ENCODE measurements at regions not wholly inside any gene's neighbourhood (a gene's known extent, or its start where the extent isn't known, plus 50 kb on each side); places are given as distances from the start of the nearest gene placed in this dataset.
"Not testable (repeated sequence)": the region's sequence is repeated elsewhere in the genome, so short reads cannot be mapped to it uniquely, and the experiment has no call there.

DNA sequence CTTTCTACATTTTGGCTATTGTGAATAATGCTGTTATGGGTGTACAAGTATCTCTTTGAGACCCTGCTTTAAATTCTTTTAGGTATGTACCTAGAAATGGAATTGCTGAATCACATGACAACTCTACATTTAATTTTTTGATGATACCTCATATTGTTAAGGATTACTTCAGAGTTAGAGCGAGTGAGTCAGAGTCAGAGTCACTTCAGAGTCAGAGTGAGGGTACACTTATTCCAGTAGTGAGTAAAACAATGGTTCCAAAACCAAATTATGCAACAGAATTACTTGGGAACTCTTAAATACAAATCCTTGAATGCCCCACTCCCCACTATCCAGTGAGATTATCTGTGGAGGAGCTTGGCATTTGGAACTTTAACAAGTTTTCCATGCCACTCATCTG, 50.3 kb upstream of the SNRK start:
- no peak for DNase-seq (ENCODE audit: low read depth)

DNA sequence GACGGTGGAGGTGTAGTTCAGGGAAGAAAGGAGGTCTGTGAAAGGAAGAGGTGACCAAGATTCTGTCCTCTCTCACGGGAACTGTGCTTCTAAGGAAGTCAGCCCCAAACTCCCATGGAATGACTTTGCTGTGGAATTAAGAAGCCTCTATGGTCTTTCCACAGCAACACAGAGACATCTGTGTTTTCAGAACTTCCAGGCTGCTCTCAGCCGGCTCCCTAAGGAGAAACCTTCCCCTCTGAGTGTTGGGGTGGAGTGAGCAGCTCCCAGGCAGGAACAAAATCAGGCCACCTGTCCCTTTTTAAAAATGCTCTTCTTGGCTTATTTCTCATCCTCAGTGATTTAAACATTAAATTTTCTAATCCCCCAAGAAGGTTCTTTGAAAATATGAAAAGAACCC, 53.3 kb upstream of the SNRK start:
- no peak for DNase-seq (ENCODE audit: low read depth)

DNA sequence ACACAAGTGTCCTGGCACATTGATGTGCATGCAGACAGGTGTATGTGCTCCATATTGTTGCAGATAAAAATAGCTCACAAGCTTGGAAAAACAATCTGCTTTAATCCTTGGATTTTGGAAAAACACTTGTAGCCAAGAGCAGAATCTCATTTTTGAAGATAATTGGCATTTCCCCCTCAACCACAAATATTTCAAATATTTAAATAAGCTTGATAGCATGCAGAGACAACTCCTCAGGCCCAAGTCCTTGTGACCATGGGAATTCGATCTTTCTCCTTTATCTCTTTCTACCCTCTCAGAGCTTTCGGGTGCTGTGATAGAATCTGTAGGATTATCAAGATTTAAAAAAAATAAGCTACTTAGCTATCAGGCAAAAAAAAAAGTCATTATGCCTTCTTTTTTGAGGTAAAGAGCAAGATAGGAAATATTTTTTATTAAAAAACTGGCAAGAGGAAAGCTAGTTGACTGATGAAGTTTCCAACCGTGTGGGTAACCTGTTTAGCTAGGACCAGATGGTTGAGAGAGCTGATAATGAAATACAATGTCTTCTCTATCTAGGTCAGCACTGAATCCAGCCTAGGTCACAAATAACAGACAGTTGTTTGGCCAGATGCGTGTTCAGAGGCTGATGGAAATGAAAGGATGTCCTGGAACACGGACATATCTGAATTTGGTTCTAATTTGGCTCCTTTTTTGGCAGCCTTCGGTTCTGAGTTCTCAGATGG, 54.9 kb upstream of the SNRK start:
- no peak for DNase-seq (ENCODE audit: low read depth)

DNA sequence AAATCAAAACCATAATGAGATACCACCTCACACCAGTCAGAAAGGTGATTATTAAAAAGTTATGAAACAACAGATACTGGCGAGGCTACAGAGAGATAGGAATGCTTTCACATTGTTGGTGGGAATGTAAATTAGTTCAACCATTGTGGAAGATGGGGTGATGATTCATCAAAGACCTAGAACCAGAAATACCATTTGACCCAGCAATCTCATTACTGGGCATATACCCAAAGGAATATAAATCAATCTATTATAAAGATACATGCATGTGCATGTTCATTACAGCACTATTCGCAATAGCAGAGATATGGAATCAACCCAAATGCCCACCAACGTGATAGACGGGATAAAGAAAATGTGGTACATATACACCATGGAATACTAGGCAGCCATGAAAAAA, 56.5 kb upstream of the SNRK start:
- not testable (repeated sequence) for DNase-seq (ENCODE audit: low read depth)

GRCh38 chr3:43227685-43228084, 58.7 kb upstream of the SNRK start:
- not testable (repeated sequence) for DNase-seq (ENCODE audit: low read depth)

DNA sequence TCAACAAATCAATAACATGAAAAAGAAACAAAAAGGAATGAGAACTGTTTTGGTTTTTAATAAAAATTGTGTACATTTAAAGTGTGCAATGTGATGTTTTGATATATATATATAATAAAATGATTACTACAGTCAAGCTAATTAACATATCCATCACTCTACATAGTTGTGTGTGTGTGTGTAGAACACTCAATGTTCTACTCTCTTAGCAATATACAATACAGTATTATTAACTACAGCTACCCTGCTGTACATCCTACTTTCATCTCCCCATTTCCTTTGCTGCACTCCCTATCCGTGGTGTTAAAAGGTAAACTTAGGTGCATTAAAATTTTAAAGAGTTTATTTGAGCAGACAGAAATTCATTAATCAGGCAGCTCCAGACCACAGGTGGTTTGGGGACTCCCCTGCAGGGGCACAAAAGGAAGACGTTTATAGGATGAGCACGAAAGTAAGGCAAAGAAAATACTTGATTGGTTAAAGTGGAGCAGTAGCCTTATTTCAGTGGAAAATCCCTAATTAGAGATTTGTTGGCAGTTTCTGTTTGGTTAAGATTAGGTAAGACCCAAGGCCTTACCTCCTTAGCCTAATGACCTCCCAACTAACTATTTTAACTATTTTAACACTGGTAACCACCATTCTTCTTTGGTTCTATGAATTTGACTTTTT, 61.8 kb upstream of the SNRK start:
- DNase-seq (ENCODE audit: low read depth), result no peak

DNA sequence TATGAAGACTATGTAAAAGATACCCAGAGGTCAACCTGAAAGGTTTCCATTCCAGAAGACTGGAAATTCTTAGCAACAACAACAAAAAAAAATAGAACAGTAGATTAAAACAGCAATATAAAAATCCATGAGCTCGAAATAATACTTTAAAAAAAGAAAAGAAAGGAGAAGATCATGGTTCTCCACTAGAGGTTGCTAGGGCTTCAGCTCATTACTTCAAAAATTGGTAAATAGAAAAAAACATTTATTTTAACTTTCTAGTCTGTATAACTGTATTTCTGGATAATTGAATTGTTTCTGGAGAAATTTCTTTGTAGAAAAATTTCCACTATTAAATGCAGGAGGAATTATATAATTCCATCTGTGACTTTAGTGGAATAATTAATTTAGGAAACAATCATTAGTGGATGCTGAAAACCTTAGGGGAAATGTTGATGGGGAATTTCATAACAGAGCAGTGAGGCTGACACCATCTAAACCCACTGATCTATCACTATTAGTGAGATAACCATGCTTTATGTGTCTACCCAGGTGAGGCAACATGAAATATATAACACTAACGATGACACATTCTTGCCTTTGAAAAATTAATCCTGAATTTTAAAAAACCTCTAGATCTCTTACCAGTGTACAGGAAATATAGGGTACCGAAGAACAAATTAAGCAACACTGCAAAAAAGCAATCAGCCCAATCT, 62.5 kb upstream of the SNRK start:
- DNase-seq (ENCODE audit: low read depth), result no peak

GRCh38 chr3:43222590-43222989, 63.8 kb upstream of the SNRK start:
- DNase-seq (ENCODE audit: low read depth), result no peak

- no peak for DNase-seq (ENCODE audit: low read depth)
Measured at GRCh38 chr3:43221076-43221475, 65.3 kb upstream of the SNRK start.

- no peak for DNase-seq (ENCODE audit: low read depth)
Measured at GRCh38 chr3:43219616-43220015, 66.7 kb upstream of the SNRK start.

DNA sequence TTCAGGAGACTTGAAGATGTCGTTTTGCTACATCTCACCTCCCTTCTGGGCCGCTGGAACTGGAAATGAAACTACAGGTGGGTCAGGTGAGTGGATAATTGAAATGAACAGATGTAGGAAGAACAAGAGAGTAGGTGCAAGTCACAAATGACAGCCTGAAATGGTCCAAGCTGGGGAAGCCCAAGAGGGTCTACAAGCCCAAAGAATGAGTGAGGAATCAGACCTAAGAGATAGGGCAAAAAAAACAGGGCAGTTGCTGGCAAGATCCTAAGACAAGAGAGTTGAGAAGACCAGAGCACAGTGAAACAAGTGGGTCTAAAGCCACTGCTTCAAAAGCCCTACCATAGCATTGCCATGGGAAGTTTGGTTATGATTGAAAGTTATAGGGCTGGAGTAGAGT, 67.4 kb upstream of the SNRK start:
- DNase-seq (ENCODE audit: low read depth), result no peak

DNA sequence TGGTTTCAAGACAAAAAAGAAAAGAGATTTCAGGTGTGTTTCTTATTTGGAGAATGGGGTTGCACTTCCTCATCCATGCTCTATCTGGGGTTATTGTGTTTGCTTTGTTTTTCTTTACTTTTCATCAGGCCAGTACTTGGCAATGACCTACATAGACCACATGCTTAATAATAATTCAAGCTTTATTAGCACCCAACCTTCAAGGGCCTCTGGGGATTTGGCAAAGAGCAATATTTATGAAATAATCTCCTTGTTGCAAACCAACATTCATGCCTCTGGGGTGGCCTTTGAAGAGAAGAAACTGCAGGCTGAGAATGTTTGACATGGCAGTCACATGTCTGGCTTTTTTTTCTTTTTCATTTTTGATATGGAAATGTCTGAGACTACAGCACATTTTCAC, 68.2 kb upstream of the SNRK start:
- no peak for DNase-seq (ENCODE audit: low read depth)

- DNase-seq (ENCODE audit: low read depth), result no peak
Measured at GRCh38 chr3:43217633-43218032, 68.7 kb upstream of the SNRK start.

- DNase-seq (ENCODE audit: low read depth), result no peak
Measured at GRCh38 chr3:43217206-43217605, 69.1 kb upstream of the SNRK start.

DNA sequence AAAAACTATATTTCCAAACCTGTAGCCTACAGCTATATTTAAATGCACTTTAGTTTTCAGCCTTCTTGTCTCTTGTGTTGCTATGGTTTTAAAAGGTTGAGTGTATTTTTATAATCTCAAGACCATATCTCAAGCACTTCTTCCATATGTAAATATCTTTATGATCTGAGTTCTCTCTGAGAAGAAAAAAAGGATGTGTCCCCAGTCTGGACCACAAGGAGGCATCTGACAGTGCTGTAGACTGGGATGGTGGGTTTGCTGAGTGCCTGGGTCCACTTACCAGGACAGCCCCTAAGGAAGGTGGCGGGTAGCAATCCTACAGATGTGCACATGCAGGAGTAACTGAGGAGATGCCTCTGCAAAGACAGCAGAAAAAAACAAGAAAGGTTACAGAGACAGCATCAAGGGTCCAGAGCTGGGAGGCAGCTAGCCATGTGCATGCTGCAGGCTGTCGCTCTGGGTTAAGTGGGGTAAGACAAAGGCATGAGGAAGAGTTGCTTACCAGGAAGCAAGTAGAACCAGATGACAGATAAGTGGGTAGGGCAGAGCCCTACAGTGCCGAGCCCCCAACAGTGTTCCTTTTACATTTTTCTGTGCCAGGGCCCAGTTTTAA, 70.6 kb upstream of the SNRK start:
- no peak for DNase-seq (ENCODE audit: low read depth)

DNA sequence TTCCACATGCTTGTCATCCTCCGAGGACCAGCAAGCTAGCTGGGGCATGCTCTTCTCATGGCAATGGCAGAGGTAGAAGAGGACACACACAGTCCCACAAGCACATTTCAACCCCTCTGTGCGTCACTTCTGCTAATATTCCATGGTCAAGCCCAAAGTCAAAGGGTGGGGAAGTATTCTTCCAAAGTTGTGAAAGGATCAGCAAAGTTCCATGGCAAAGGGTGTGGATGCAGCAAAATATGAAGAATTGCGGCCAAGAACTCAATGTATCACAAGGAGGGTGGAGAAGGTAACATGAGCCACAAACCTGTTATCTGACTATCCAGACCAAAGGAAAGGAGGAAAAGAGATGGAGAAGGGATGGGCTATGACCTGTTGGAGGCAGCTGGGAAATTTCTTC, 71.2 kb upstream of the SNRK start:
- no peak for DNase-seq (ENCODE audit: low read depth)

GRCh38 chr3:43214616-43215015, 71.7 kb upstream of the SNRK start:
- DNase-seq (ENCODE audit: low read depth), result no peak

DNA sequence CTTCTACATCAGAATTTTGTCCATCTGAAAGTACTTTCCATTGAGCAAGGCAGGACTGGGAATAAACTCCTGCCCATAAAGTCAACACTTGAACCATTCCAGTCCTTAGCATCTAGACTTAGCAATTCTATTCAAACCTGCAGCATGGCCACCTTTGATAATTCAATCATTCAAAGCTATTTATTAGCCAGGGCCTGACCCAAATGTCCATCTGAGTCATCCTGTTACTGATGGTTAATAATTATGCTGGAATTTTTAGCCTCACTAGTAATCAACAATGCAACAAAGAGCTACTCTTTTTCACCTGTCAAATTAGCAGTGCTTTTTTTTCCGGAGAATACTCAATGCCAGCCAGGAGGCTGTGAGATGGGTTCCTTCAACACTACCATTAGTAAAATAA, 72.7 kb upstream of the SNRK start:
- no peak for DNase-seq (ENCODE audit: low read depth)

DNA sequence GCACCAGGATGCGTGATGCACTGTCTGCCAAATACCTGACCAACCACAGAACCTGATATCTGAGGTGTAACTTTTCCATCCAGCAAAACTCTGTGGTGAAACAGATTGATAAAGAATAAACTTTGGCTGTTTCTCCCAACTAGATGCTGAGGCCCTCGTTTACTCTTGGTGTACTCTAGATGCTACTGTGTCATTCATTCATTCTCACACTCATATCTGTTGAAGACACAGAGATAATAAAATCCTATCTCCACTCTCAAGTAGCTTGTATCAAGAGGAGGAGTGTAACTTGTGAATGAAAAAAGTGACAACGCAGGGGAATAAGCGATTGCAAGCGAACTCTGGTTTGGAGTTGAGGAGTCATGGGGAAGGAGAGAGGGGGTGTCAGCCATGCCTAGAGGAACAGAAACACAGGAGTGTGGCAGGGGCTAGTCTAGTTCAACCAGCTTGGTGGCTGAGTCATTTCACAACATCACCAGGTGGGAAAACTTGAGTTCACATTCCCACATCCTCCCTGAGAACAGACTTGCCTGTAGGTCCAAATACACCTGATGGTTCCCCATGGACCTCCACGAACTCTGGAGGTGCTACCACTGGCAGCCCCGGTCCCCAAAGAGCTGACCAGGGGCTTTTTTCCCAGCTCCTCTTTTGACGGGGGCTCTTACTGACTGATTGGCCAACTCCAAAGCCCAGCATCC, 73.3 kb upstream of the SNRK start:
- no peak for DNase-seq (ENCODE audit: low read depth)

GRCh38 chr3:43211681-43212080, 74.7 kb upstream of the SNRK start:
- no peak for DNase-seq (ENCODE audit: low read depth)

GRCh38 chr3:43210049-43211027, 76.0 kb upstream of the SNRK start:
- DNase-seq (ENCODE audit: low read depth), result no peak
